PFSK-1 (cell line): ENCODE measurements at regions not wholly inside any gene's neighbourhood (a gene's known extent, or its start where the extent isn't known, plus 50 kb on each side); places are given as distances from the start of the nearest gene placed in this dataset.

Source experiments
- FOXP2 ChIP-seq: optimal IDR thresholded peaks from 2 replicates; pipeline ENCODE3; 2011; ENCODE audit warnings: borderline replicate concordance, control low read depth, inconsistent platforms; ENCODE audit not compliant: insufficient read depth; ENCODE audit errors: extremely low read length, extremely low read depth
- POLR2AphosphoS5 ChIP-seq: IDR thresholded peaks from 2 replicates; pipeline ENCODE4 v1.6.1; 2012; ENCODE audit warnings: low read depth, mild to moderate bottlenecking, control low read depth, low read length, moderate library complexity
- REST ChIP-seq, 2 experiments: IDR thresholded peaks; 2 replicates each; pipeline versions ENCODE4 v1.6.1 to v1.8.0; 2011 to 2012; ENCODE audit warnings: low read depth in 2 of 2, low read length in 2 of 2, control low read depth in 1 of 2, inconsistent platforms in 1 of 2, mild to moderate bottlenecking in 1 of 2, moderate library complexity in 1 of 2; ENCODE audit not compliant: insufficient read depth in 1 of 2
- SIN3A ChIP-seq: IDR thresholded peaks from 2 replicates; pipeline ENCODE4 v1.6.1; 2012; ENCODE audit warnings: mild to moderate bottlenecking, low read length, moderate library complexity, borderline replicate concordance; ENCODE audit not compliant: insufficient read depth
- TAF1 ChIP-seq: IDR thresholded peaks from 2 replicates; pipeline ENCODE4 v1.6.1; 2012; ENCODE audit warnings: low read length, control low read depth, borderline replicate concordance; ENCODE audit not compliant: insufficient read depth

- no peak for TF ChIP-seq REST (IDR thresholded peaks at IDR 0.05; ENCODE audit: insufficient read depth in 1 of 2, low read depth in 2 of 2, low read length in 2 of 2)
- no peak for TF ChIP-seq SIN3A
- TF ChIP-seq POLR2AphosphoS5, result no peak
- no peak for TF ChIP-seq TAF1
- TF ChIP-seq FOXP2, result no peak
Observed at GRCh38 chr6:86147859-86148258, 505.2 kb upstream of the SYNCRIP start.
